OCI-LY7 (cell line): ENCODE measurements at regions not wholly inside any gene's neighbourhood (a gene's known extent, or its start where the extent isn't known, plus 50 kb on each side); places are given as distances from the start of the nearest gene placed in this dataset.

Experiments
- BruUV-seq: library from RNA; stranded (reverse); fragments of 400-500 nt; replicated peaks from 2 replicates; lab custom pipeline; 2021; lab: Mats Ljungman, UMichigan
- CTCF ChIA-PET: fragments of 300-600 bp; sonication (Branson Sonifier 250); formaldehyde crosslinking; loops from one replicate; lab custom pipeline; 2022; ENCODE audit warnings: antibody characterized with exemption; ENCODE audit not compliant: unreplicated experiment; lab: Charles Lee
- POLR2A ChIA-PET: fragments of 300-600 bp; sonication (Branson Sonifier 250); formaldehyde crosslinking; loops from one replicate; lab custom pipeline; 2022; ENCODE audit warnings: antibody characterized with exemption; lab: Charles Lee
- DNase-seq: peaks from one replicate; pipeline ENCODE4 v3.0.0-alpha.2; 2015; ENCODE audit warnings: low spot score
- H2AFZ ChIP-seq: fragments of 200-600 bp; sonication (generic), shearing (Covaris generic); 2 replicates; pipeline ENCODE4 v1.6.1; 2014; ENCODE audit warnings: mild to moderate bottlenecking, antibody characterized with exemption, low read length, moderate library complexity
- H3K27ac ChIP-seq: fragments of 200-600 bp; sonication (generic); 2 replicates; pipeline ENCODE4 v1.5.1; 2014; ENCODE audit warnings: mixed run types, low read depth, mild to moderate bottlenecking, moderate library complexity, low read length, inconsistent platforms; ENCODE audit not compliant: poor library complexity, severe bottlenecking
- H3K36me3 ChIP-seq: fragments of 200-600 bp; sonication (generic); 2 replicates; pipeline ENCODE4 v1.6.1; 2014; ENCODE audit warnings: mild to moderate bottlenecking, antibody characterized with exemption, low read length, moderate library complexity, mixed read lengths; ENCODE audit not compliant: insufficient read depth
- H3K4me1 ChIP-seq: fragments of 200-600 bp; sonication (generic); 2 replicates; pipeline ENCODE4 v1.5.1; 2014; ENCODE audit warnings: mild to moderate bottlenecking, low read length; ENCODE audit not compliant: insufficient read depth, poor library complexity, severe bottlenecking
- H3K4me2 ChIP-seq: fragments of 200-600 bp; sonication (generic); 2 replicates; pipeline ENCODE4 v1.6.1; 2014; ENCODE audit warnings: mild to moderate bottlenecking, low read length
- H3K4me3 ChIP-seq: fragments of 200-600 bp; sonication (generic); 2 replicates; pipeline ENCODE4 v1.5.1; 2014; ENCODE audit warnings: mild to moderate bottlenecking, low read depth, low read length; ENCODE audit not compliant: poor library complexity, severe bottlenecking
- H3K79me2 ChIP-seq: fragments of 200-600 bp; sonication (generic); 2 replicates; pipeline ENCODE4 v1.6.1; 2016; ENCODE audit warnings: low read depth, mild to moderate bottlenecking, low read length, moderate library complexity, mixed read lengths; ENCODE audit not compliant: insufficient read depth
- H3K9me2 ChIP-seq: fragments of 200-600 bp; sonication (generic); 2 replicates; pipeline ENCODE4 v1.6.1; 2016; ENCODE audit warnings: mild to moderate bottlenecking, low read length, mixed read lengths; ENCODE audit not compliant: insufficient read depth
- H3K9me3 ChIP-seq: fragments of 200-600 bp; sonication (generic); 2 replicates; pipeline ENCODE4 v1.6.1; 2014; ENCODE audit warnings: mild to moderate bottlenecking, mixed run types, low read length, mixed read lengths
- H4K20me1 ChIP-seq: fragments of 200-600 bp; sonication (generic); 2 replicates; pipeline ENCODE4 v1.6.1; 2014; ENCODE audit warnings: mild to moderate bottlenecking, antibody characterized with exemption, low read length, moderate library complexity, mixed read lengths; ENCODE audit not compliant: insufficient read depth
- CTCF ChIP-seq: fragments of 200-600 bp; sonication (generic); conservative IDR thresholded peaks from 2 replicates; pipeline ENCODE4 v1.5.1; 2014; ENCODE audit warnings: mild to moderate bottlenecking, antibody characterized with exemption, low read length, moderate library complexity, mixed read lengths
- EZH2phosphoT487 ChIP-seq: fragments of 200-600 bp; sonication (generic); IDR thresholded peaks from 2 replicates; pipeline ENCODE4 v1.6.1; 2018; ENCODE audit warnings: low read depth, borderline replicate concordance, mild to moderate bottlenecking, mixed run types, antibody characterized with exemption, low read length, moderate library complexity, mixed read lengths
- intact Hi-C: fragments of 100-400 bp; cut with micrococcal nuclease; formaldehyde crosslinking; loops from one replicate; pipeline ENCODE4 v1.10.0; 2022; ENCODE audit not compliant: unreplicated experiment

GRCh38 chr12:88391556-88391955 lies 188.7 kb downstream of the KITLG start:
- H3K79me2 ChIP-seq: no peaks in the 10 kb centered on the region
- TF ChIP-seq EZH2phosphoT487: no peak
- no TSS peak for BruUV-seq
- H3K4me2 ChIP-seq: no peak overlapping the region
- ChIA-PET POLR2A (no interaction called here), CTCF (no interaction called here)
- H3K9me2 ChIP-seq: no peaks in the 10 kb centered on the region
- no peaks in the 10 kb centered on the region for H3K9me3 ChIP-seq
- H3K4me3 ChIP-seq: no peak overlapping the region
- DNase-seq: no peak
- H3K4me1 ChIP-seq: no peaks in the 10 kb centered on the region
- no peak overlapping the region for H3K27ac ChIP-seq
- no peak overlapping the region for H2AFZ ChIP-seq
- intact Hi-C loops: loop anchor here (5.0 kb wide), 1 partner anchor 279 kb away; no protein-coding TSS in a partner anchor
- H4K20me1 ChIP-seq: no peaks in the 10 kb centered on the region
- no peaks in the 10 kb centered on the region for H3K36me3 ChIP-seq

- Histone ChIP-seq H3K9me2 (no peaks in the 10 kb centered on the region), H4K20me1 (no peaks in the 10 kb centered on the region), H3K4me1 (no peaks in the 10 kb centered on the region), H3K4me2 (no peak overlapping the region), H3K27ac (no peak overlapping the region), H3K9me3 (no peaks in the 10 kb centered on the region), H2AFZ (no peak overlapping the region), H3K36me3 (no peaks in the 10 kb centered on the region), H3K4me3 (no peak overlapping the region), H3K79me2 (no peaks in the 10 kb centered on the region)
- CTCF ChIA-PET: no interaction called here
- intact Hi-C loops: loop anchor here (1.0 to 5.0 kb wide), 2 partner anchors 239 to 281 kb away; no protein-coding TSS in a partner anchor
- BruUV-seq: no TSS peak
- DNase-seq: peak; percentile 36
- POLR2A ChIA-PET: no interaction called here
- peak; percentile 69 for TF ChIP-seq CTCF
- no peak for TF ChIP-seq EZH2phosphoT487
Observed at GRCh38 chr12:88393017-88393767, 187.1 kb downstream of the KITLG start.

DNA sequence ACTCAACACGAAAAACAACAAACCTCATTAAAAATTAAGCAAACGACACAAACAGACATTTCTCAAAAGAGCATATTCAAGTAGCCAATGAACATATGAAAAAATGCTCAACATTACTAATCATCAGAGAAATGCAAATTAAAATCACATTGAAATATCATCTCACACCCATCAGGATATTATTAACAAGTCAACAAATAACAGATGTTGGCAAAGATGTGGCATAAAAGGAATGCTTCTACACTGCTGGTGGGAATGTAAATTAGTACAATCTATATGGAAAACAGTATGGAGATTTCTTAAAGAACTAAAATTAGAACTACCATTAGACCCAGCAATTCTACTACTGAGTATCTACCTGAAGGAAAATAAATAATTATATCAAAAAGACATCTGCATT lies 182.2 kb downstream of the KITLG start:
- BruUV-seq: no TSS peak
- no peaks in the 10 kb centered on the region for H3K4me1 ChIP-seq
- H3K79me2 ChIP-seq: no peaks in the 10 kb centered on the region
- H3K36me3 ChIP-seq: no peaks in the 10 kb centered on the region
- H3K9me3 ChIP-seq: no peaks in the 10 kb centered on the region
- no peak overlapping the region for H3K4me3 ChIP-seq
- no peak overlapping the region for H2AFZ ChIP-seq
- no peak for DNase-seq
- TF ChIP-seq CTCF: no peak
- TF ChIP-seq EZH2phosphoT487: no peak
- intact Hi-C loops: no loop called here
- H3K27ac ChIP-seq: no peak overlapping the region
- POLR2A ChIA-PET: no interaction called here
- no peaks in the 10 kb centered on the region for H4K20me1 ChIP-seq
- H3K9me2 ChIP-seq: no peaks in the 10 kb centered on the region
- CTCF ChIA-PET: no interaction called here
- no peak overlapping the region for H3K4me2 ChIP-seq
